WTC11 (cell line): ENCODE measurements at regions not wholly inside any gene's neighbourhood (a gene's known extent, or its start where the extent isn't known, plus 50 kb on each side); places are given as distances from the start of the nearest gene placed in this dataset.

Experiments
- ATAC-seq: fragments of 200-7000 bp; cut with Tn5 transposase; 2 replicates; pipeline ENCODE4 v1.10.0; 2021; ENCODE audit warnings: mild to moderate bottlenecking, moderate library complexity
- CTCF ChIA-PET: fragments of 300-600 bp; sonication (Branson Sonifier 250); formaldehyde crosslinking; loops from one replicate; lab custom pipeline; 2021; ENCODE audit warnings: antibody characterized with exemption; lab: Charles Lee
- POLR2A ChIA-PET: fragments of 350-600 bp; sonication (Branson Sonifier 250); formaldehyde crosslinking; loops from one replicate; lab custom pipeline; 2021; ENCODE audit warnings: antibody characterized with exemption; lab: Charles Lee
- DNase-seq: peaks from one replicate; pipeline ENCODE4 v3.0.0; 2021; ENCODE audit warnings: low spot score
- H3K27ac Mint-ChIP-seq: 2 replicates; pipeline ENCODE4 v1.8.0; 2021; ENCODE audit warnings: mixed read lengths
- H3K27me3 Mint-ChIP-seq: 2 replicates; pipeline ENCODE4 v1.8.0; 2021; ENCODE audit warnings: low read depth, mild to moderate bottlenecking, moderate library complexity, mixed read lengths
- H3K36me3 Mint-ChIP-seq: 2 replicates; pipeline ENCODE4 v1.8.0; 2021; ENCODE audit warnings: mixed read lengths
- H3K4me1 Mint-ChIP-seq: 2 replicates; pipeline ENCODE4 v1.8.0; 2022; ENCODE audit warnings: mixed read lengths
- H3K4me3 Mint-ChIP-seq: 2 replicates; pipeline ENCODE4 v1.8.0; 2021; ENCODE audit warnings: mild to moderate bottlenecking, moderate library complexity, mixed read lengths
- H3K9me3 Mint-ChIP-seq: 2 replicates; pipeline ENCODE4 v1.8.0; 2021; ENCODE audit warnings: mixed read lengths
- AFF4 ChIP-seq: sonication (generic); formaldehyde crosslinking; IDR thresholded peaks from 2 replicates; pipeline ENCODE4 v1.8.1; 2023; ENCODE audit warnings: mild to moderate bottlenecking, missing genetic modification reagents, borderline replicate concordance
- ARID4B ChIP-seq: sonication (generic); formaldehyde crosslinking; IDR thresholded peaks from 2 replicates; pipeline ENCODE4 v1.8.0; 2023; ENCODE audit warnings: missing genetic modification reagents, mild to moderate bottlenecking, borderline replicate concordance
- CDX4 ChIP-seq: fragments of 250-450 bp; sonication (Bioruptor Pico); IDR thresholded peaks from 2 replicates; pipeline ENCODE4 v1.9.0; 2021; ENCODE audit warnings: moderate library complexity, mild to moderate bottlenecking, inconsistent platforms, borderline replicate concordance
- E2F4 ChIP-seq: sonication (generic); formaldehyde crosslinking; IDR thresholded peaks from 2 replicates; pipeline ENCODE4 v1.8.1; 2022; ENCODE audit warnings: low read depth, mild to moderate bottlenecking, moderate library complexity, missing genetic modification reagents, borderline replicate concordance
- E2F5 ChIP-seq: sonication (generic); formaldehyde crosslinking; IDR thresholded peaks from 2 replicates; pipeline ENCODE4 v1.8.1; 2022; ENCODE audit warnings: mild to moderate bottlenecking, moderate library complexity, missing genetic modification reagents
- ELF4 ChIP-seq: sonication (generic); formaldehyde crosslinking; IDR thresholded peaks from 2 replicates; pipeline ENCODE4 v1.8.1; 2022; ENCODE audit warnings: low read depth, mild to moderate bottlenecking, moderate library complexity, missing genetic modification reagents
- ERG ChIP-seq: fragments of 250-450 bp; sonication (Bioruptor Pico); IDR thresholded peaks from 2 replicates; pipeline ENCODE4 v1.8.0; 2021; ENCODE audit warnings: mild to moderate bottlenecking
- GABPB1 ChIP-seq: sonication (generic); formaldehyde crosslinking; IDR thresholded peaks from 2 replicates; pipeline ENCODE4 v1.8.1; 2023; ENCODE audit warnings: mild to moderate bottlenecking, missing genetic modification reagents
- HMGXB4 ChIP-seq: sonication (generic); formaldehyde crosslinking; IDR thresholded peaks from 2 replicates; pipeline ENCODE4 v1.8.1; 2023; ENCODE audit warnings: mild to moderate bottlenecking, moderate library complexity, missing genetic modification reagents
- IRF2 ChIP-seq: sonication (generic); formaldehyde crosslinking; IDR thresholded peaks from 2 replicates; pipeline ENCODE4 v1.8.0; 2022; ENCODE audit warnings: low read depth, missing genetic modification reagents, borderline replicate concordance
- RORB ChIP-seq: fragments of 250-450 bp; sonication (Bioruptor Pico); IDR thresholded peaks from 2 replicates; pipeline ENCODE4 v1.9.0; 2021; ENCODE audit warnings: mild to moderate bottlenecking
- TCF7 ChIP-seq: sonication (generic); formaldehyde crosslinking; IDR thresholded peaks from 2 replicates; pipeline ENCODE4 v1.8.0; 2022; ENCODE audit warnings: mild to moderate bottlenecking, low read depth, missing genetic modification reagents, moderate library complexity
- USF1 ChIP-seq: sonication (generic); formaldehyde crosslinking; IDR thresholded peaks from 2 replicates; pipeline ENCODE4 v1.8.0; 2022; ENCODE audit warnings: mild to moderate bottlenecking, missing genetic modification reagents
- ZNF532 ChIP-seq: fragments of 250-450 bp; sonication (Bioruptor Pico); IDR thresholded peaks from 2 replicates; pipeline ENCODE4 v1.9.0; 2021; ENCODE audit warnings: mild to moderate bottlenecking, borderline replicate concordance

GRCh38 chr4:111807576-111807975 lies 337.7 kb upstream of the FAM241A start:
- H3K27ac Mint-ChIP-seq, result no peak overlapping the region
- no peak for DNase-seq
- H3K4me3 Mint-ChIP-seq, result no peak overlapping the region
- peaks cover 86% of the 10 kb centered on the region for H3K27me3 Mint-ChIP-seq
- ChIA-PET POLR2A (no interaction called here), CTCF (interaction anchor here (2.1 kb wide), 1 partner anchor 47 kb away, joined by 16 read pairs; no protein-coding TSS in a partner anchor)
- peaks cover 14% of the 10 kb centered on the region for H3K4me1 Mint-ChIP-seq
- H3K36me3 Mint-ChIP-seq, result no peaks in the 10 kb centered on the region
- TF ChIP-seq GABPB1 (CRISPR knock-in tag), result no peak
- TF ChIP-seq IRF2, result no peak
- no peak for TF ChIP-seq USF1 (CRISPR knock-in tag)
- TF ChIP-seq HMGXB4 (CRISPR knock-in tag), result no peak
- no peak for TF ChIP-seq AFF4 (CRISPR knock-in tag)
- no peak for TF ChIP-seq RORB
- no peak for TF ChIP-seq E2F4 (CRISPR knock-in tag)
- H3K9me3 Mint-ChIP-seq, result no peaks in the 10 kb centered on the region
- ATAC-seq, result no peak

GRCh38 chr4:111808174-111808573 lies 337.1 kb upstream of the FAM241A start:
- Mint-ChIP-seq H3K36me3 (no peaks in the 10 kb centered on the region), H3K4me1 (peaks cover 14% of the 10 kb centered on the region), H3K27ac (no peak overlapping the region), H3K4me3 (no peak overlapping the region), H3K9me3 (no peaks in the 10 kb centered on the region), H3K27me3 (peaks cover 91% of the 10 kb centered on the region)
- DNase-seq (no peak), ATAC-seq (no peak)
- CTCF ChIA-PET, result interaction anchor here (1.4 kb wide), 1 partner anchor 46 kb away, joined by 7 read pairs; no protein-coding TSS in a partner anchor
- POLR2A ChIA-PET, result no interaction called here
- TF ChIP-seq CDX4 (CRISPR knock-in tag) (no peak), ARID4B (CRISPR knock-in tag) (no peak), ZNF532 (CRISPR knock-in tag) (no peak), E2F5 (CRISPR knock-in tag) (no peak), TCF7 (no peak), ERG (CRISPR knock-in tag) (no peak), ELF4 (CRISPR knock-in tag) (no peak)
